Activated T-cell treated with anti-CD3 and anti-CD28 coated beads, Interleukin-2, amount 50 U/mL, for 24 hours (primary cell): ENCODE measurements at regions not wholly inside any gene's neighbourhood (a gene's known extent, or its start where the extent isn't known, plus 50 kb on each side); places are given as distances from the start of the nearest gene placed in this dataset.
"Not testable (repeated sequence)": the region's sequence is repeated elsewhere in the genome, so short reads cannot be mapped to it uniquely, and the experiment has no call there.

Experiments used
- DNase-seq: peaks from one replicate; pipeline ENCODE4 v3.0.0-alpha.2; 2020
- H3K27ac Mint-ChIP-seq: 2 replicates; pipeline ENCODE4 v1.8.0; 2020; ENCODE audit warnings: mild to moderate bottlenecking, mixed read lengths
- H3K27me3 Mint-ChIP-seq: 2 replicates; pipeline ENCODE4 v1.8.0; 2020; ENCODE audit warnings: mixed read lengths
- H3K36me3 Mint-ChIP-seq: 2 replicates; pipeline ENCODE4 v1.8.0; 2020; ENCODE audit warnings: low read depth, mixed read lengths
- H3K4me1 Mint-ChIP-seq: 2 replicates; pipeline ENCODE4 v1.8.0; 2020; ENCODE audit warnings: low read depth, mixed read lengths
- H3K4me3 Mint-ChIP-seq: 2 replicates; pipeline ENCODE4 v1.8.0; 2020; ENCODE audit warnings: mild to moderate bottlenecking, moderate library complexity, mixed read lengths
- H3K9me3 Mint-ChIP-seq: 2 replicates; pipeline ENCODE4 v1.8.0; 2020; ENCODE audit warnings: mixed read lengths

GRCh38 chr13:111573801-111574200 is 253.4 kb downstream of the TEX29 start:
- H3K9me3 Mint-ChIP-seq = peaks cover 14% of the 10 kb centered on the region
- no peak overlapping the region for H3K4me3 Mint-ChIP-seq
- H3K4me1 Mint-ChIP-seq = no peaks in the 10 kb centered on the region
- H3K27ac Mint-ChIP-seq = no peak overlapping the region
- H3K36me3 Mint-ChIP-seq = no peaks in the 10 kb centered on the region
- no peak for DNase-seq
- H3K27me3 Mint-ChIP-seq = peaks cover 6% of the 10 kb centered on the region

GRCh38 chr13:111575276-111575675 is 254.8 kb downstream of the TEX29 start:
- peaks cover 14% of the 10 kb centered on the region for H3K9me3 Mint-ChIP-seq
- DNase-seq = no peak
- H3K36me3 Mint-ChIP-seq = no peaks in the 10 kb centered on the region

GRCh38 chr13:111575719-111576118 is 255.3 kb downstream of the TEX29 start:
- Mint-ChIP-seq H3K4me1 (no peaks in the 10 kb centered on the region), H3K27ac (no peak overlapping the region), H3K4me3 (no peak overlapping the region), H3K36me3 (no peaks in the 10 kb centered on the region), H3K9me3 (peaks cover 14% of the 10 kb centered on the region), H3K27me3 (no peaks in the 10 kb centered on the region)
- DNase-seq = no peak

More at GRCh38 chr13:111575276-111575675, 254.8 kb downstream of the TEX29 start:
- no peak overlapping the region for H3K27ac Mint-ChIP-seq
- no peaks in the 10 kb centered on the region for H3K27me3 Mint-ChIP-seq
- no peaks in the 10 kb centered on the region for H3K4me1 Mint-ChIP-seq
- H3K4me3 Mint-ChIP-seq = no peak overlapping the region

GRCh38 chr13:111577208-111577828 is 256.9 kb downstream of the TEX29 start:
- DNase-seq = no peak
- H3K4me3 Mint-ChIP-seq = no peak overlapping the region
- H3K27me3 Mint-ChIP-seq = peaks cover 2% of the 10 kb centered on the region
- H3K36me3 Mint-ChIP-seq = no peaks in the 10 kb centered on the region
- no peak overlapping the region for H3K27ac Mint-ChIP-seq
- no peaks in the 10 kb centered on the region for H3K4me1 Mint-ChIP-seq
- peaks cover 14% of the 10 kb centered on the region for H3K9me3 Mint-ChIP-seq

GRCh38 chr13:111577956-111578605 is 257.6 kb downstream of the TEX29 start:
- no peak for DNase-seq
- no peaks in the 10 kb centered on the region for H3K36me3 Mint-ChIP-seq
- H3K9me3 Mint-ChIP-seq = peaks cover 14% of the 10 kb centered on the region
- no peak overlapping the region for H3K4me3 Mint-ChIP-seq
- no peak overlapping the region for H3K27ac Mint-ChIP-seq
- no peaks in the 10 kb centered on the region for H3K4me1 Mint-ChIP-seq
- H3K27me3 Mint-ChIP-seq = peaks cover 3% of the 10 kb centered on the region

GRCh38 chr13:111584101-111584672 is 263.7 kb downstream of the TEX29 start:
- no peaks in the 10 kb centered on the region for H3K36me3 Mint-ChIP-seq
- peaks cover 6% of the 10 kb centered on the region for H3K27me3 Mint-ChIP-seq
- H3K9me3 Mint-ChIP-seq = no peaks in the 10 kb centered on the region
- no peak for DNase-seq
- no peak overlapping the region for H3K4me3 Mint-ChIP-seq
- no peaks in the 10 kb centered on the region for H3K4me1 Mint-ChIP-seq
- H3K27ac Mint-ChIP-seq = no peak overlapping the region

- Mint-ChIP-seq H3K36me3 (no peaks in the 10 kb centered on the region), H3K27me3 (peaks cover 6% of the 10 kb centered on the region), H3K27ac (no peak overlapping the region), H3K4me3 (no peak overlapping the region), H3K4me1 (no peaks in the 10 kb centered on the region), H3K9me3 (no peaks in the 10 kb centered on the region)
- DNase-seq = no peak
Observed at GRCh38 chr13:111584870-111585269, 264.4 kb downstream of the TEX29 start.

GRCh38 chr13:111586291-111586690 is 265.8 kb downstream of the TEX29 start:
- Mint-ChIP-seq H3K9me3 (no peaks in the 10 kb centered on the region), H3K27ac (no peak overlapping the region), H3K27me3 (peaks cover 6% of the 10 kb centered on the region), H3K4me1 (no peaks in the 10 kb centered on the region), H3K4me3 (no peak overlapping the region), H3K36me3 (no peaks in the 10 kb centered on the region)
- no peak for DNase-seq

GRCh38 chr13:111587249-111587648 is 266.8 kb downstream of the TEX29 start:
- no peak overlapping the region for H3K27ac Mint-ChIP-seq
- DNase-seq = no peak
- H3K27me3 Mint-ChIP-seq = peaks cover 5% of the 10 kb centered on the region
- H3K9me3 Mint-ChIP-seq = no peaks in the 10 kb centered on the region
- no peaks in the 10 kb centered on the region for H3K4me1 Mint-ChIP-seq
- no peak overlapping the region for H3K4me3 Mint-ChIP-seq
- no peaks in the 10 kb centered on the region for H3K36me3 Mint-ChIP-seq

GRCh38 chr13:111589321-111589720 is 268.9 kb downstream of the TEX29 start:
- H3K27ac Mint-ChIP-seq = no peak overlapping the region
- DNase-seq = no peak
- peaks cover 3% of the 10 kb centered on the region for H3K27me3 Mint-ChIP-seq
- no peak overlapping the region for H3K4me3 Mint-ChIP-seq
- no peaks in the 10 kb centered on the region for H3K4me1 Mint-ChIP-seq
- no peaks in the 10 kb centered on the region for H3K36me3 Mint-ChIP-seq
- H3K9me3 Mint-ChIP-seq = no peaks in the 10 kb centered on the region

- H3K9me3 Mint-ChIP-seq = no peaks in the 10 kb centered on the region
- no peaks in the 10 kb centered on the region for H3K4me1 Mint-ChIP-seq
- H3K27me3 Mint-ChIP-seq = peaks cover 3% of the 10 kb centered on the region
- H3K4me3 Mint-ChIP-seq = no peak overlapping the region
- no peak overlapping the region for H3K27ac Mint-ChIP-seq
- no peak for DNase-seq
- no peaks in the 10 kb centered on the region for H3K36me3 Mint-ChIP-seq
Observed at GRCh38 chr13:111589992-111590391, 269.6 kb downstream of the TEX29 start.

- Mint-ChIP-seq H3K27ac (no peak overlapping the region), H3K27me3 (peaks cover 3% of the 10 kb centered on the region), H3K9me3 (no peaks in the 10 kb centered on the region), H3K4me3 (no peak overlapping the region), H3K4me1 (no peaks in the 10 kb centered on the region), H3K36me3 (no peaks in the 10 kb centered on the region)
- DNase-seq = no peak
Observed at GRCh38 chr13:111590796-111591195, 270.4 kb downstream of the TEX29 start.

- H3K36me3 Mint-ChIP-seq, H3K27ac Mint-ChIP-seq, H3K9me3 Mint-ChIP-seq, H3K4me1 Mint-ChIP-seq, H3K4me3 Mint-ChIP-seq, DNase-seq, H3K27me3 Mint-ChIP-seq: not testable (repeated sequence)
Observed at GRCh38 chr13:111593490-111593889, 273.0 kb downstream of the TEX29 start.

- no peaks in the 10 kb centered on the region for H3K9me3 Mint-ChIP-seq
- H3K4me3 Mint-ChIP-seq = no peak overlapping the region
- no peak overlapping the region for H3K27ac Mint-ChIP-seq
- H3K27me3 Mint-ChIP-seq = no peaks in the 10 kb centered on the region
- no peak for DNase-seq
- H3K36me3 Mint-ChIP-seq = no peaks in the 10 kb centered on the region
- no peaks in the 10 kb centered on the region for H3K4me1 Mint-ChIP-seq
Observed at GRCh38 chr13:111594606-111595005, 274.2 kb downstream of the TEX29 start.

- no peak overlapping the region for H3K4me3 Mint-ChIP-seq
- H3K27me3 Mint-ChIP-seq = no peaks in the 10 kb centered on the region
- H3K27ac Mint-ChIP-seq = no peak overlapping the region
- DNase-seq = no peak
- H3K36me3 Mint-ChIP-seq = no peaks in the 10 kb centered on the region
- H3K4me1 Mint-ChIP-seq = no peaks in the 10 kb centered on the region
- H3K9me3 Mint-ChIP-seq = no peaks in the 10 kb centered on the region
Observed at GRCh38 chr13:111595276-111595675, 274.8 kb downstream of the TEX29 start.
